Common myeloid progenitor, CD34-positive (primary cell): ENCODE measurements at regions not wholly inside any gene's neighbourhood (a gene's known extent, or its start where the extent isn't known, plus 50 kb on each side); places are given as distances from the start of the nearest gene placed in this dataset.

ENCODE experiments used
- CTCF ChIA-PET: fragments of 350-600 bp; sonication (Branson Sonifier 250); formaldehyde crosslinking; loops from one replicate; lab custom pipeline; 2021; ENCODE audit warnings: antibody characterized with exemption; lab: Charles Lee
- POLR2A ChIA-PET: fragments of 350-600 bp; sonication (Branson Sonifier 250); formaldehyde crosslinking; loops from one replicate; lab custom pipeline; 2021; ENCODE audit warnings: antibody characterized with exemption; lab: Charles Lee
- DNase-seq, 3 donors: peaks; one replicate each; pipeline versions ENCODE4 v3.0.0 to v3.0.0-alpha.2; 2013
- H3K27ac ChIP-seq, 2 experiments: 1 replicate in 1 of 2; 2 replicates in 1 of 2; pipeline ENCODE4 v1.7.0; 2013; ENCODE audit warnings: inconsistent platforms in 2 of 2, low read length in 2 of 2, mild to moderate bottlenecking in 2 of 2, low read depth in 1 of 2, moderate library complexity in 1 of 2; ENCODE audit not compliant: severe bottlenecking in 2 of 2, insufficient read depth in 1 of 2, poor library complexity in 1 of 2
- H3K27me3 ChIP-seq, 5 experiments: replicated peaks in 2 of 5; 1 replicate in 3 of 5; 2 replicates in 2 of 5; pipeline versions ENCODE4 v1.6.1 to v1.7.0; 2013; ENCODE audit warnings: low read length in 4 of 5, mild to moderate bottlenecking in 2 of 5, moderate library complexity in 2 of 5, inconsistent platforms in 1 of 5; ENCODE audit not compliant: insufficient read depth in 5 of 5, control insufficient read depth in 4 of 5
- H3K36me3 ChIP-seq, 4 experiments: 1 replicate in 2 of 4; 2 replicates in 2 of 4; pipeline versions ENCODE4 v1.6.1 to v1.7.0; 2013; ENCODE audit warnings: low read length in 3 of 4, control low read depth in 1 of 4, mild to moderate bottlenecking in 1 of 4; ENCODE audit not compliant: control insufficient read depth in 4 of 4, insufficient read depth in 4 of 4
- H3K4me1 ChIP-seq, 4 experiments: 1 replicate in 3 of 4; 2 replicates in 1 of 4; pipeline versions ENCODE4 v1.6.1 to v1.7.1; 2013; ENCODE audit warnings: low read length in 3 of 4, mild to moderate bottlenecking in 3 of 4, control low read depth in 1 of 4, inconsistent platforms in 1 of 4, moderate library complexity in 1 of 4; ENCODE audit not compliant: control insufficient read depth in 4 of 4, insufficient read depth in 4 of 4; ENCODE audit errors: control extremely low read depth in 1 of 4
- H3K4me3 ChIP-seq, 7 experiments: 1 replicate in 4 of 7; 2 replicates in 3 of 7; pipeline versions ENCODE4 v1.5.1 to v1.7.0; 2013; ENCODE audit warnings: mild to moderate bottlenecking in 7 of 7, low read length in 6 of 7, moderate library complexity in 6 of 7, inconsistent platforms in 2 of 7, low read depth in 2 of 7, control low read depth in 1 of 7; ENCODE audit not compliant: insufficient read depth in 4 of 7, control insufficient read depth in 1 of 7; ENCODE audit errors: extremely low read depth in 1 of 7
- H3K9me3 ChIP-seq, 5 experiments: 1 replicate in 4 of 5; 2 replicates in 1 of 5; pipeline versions ENCODE4 v1.6.1 to v1.7.1; 2013; ENCODE audit warnings: low read length in 4 of 5, mild to moderate bottlenecking in 2 of 5, inconsistent platforms in 1 of 5, low read depth in 1 of 5, moderate library complexity in 1 of 5; ENCODE audit not compliant: control insufficient read depth in 4 of 5, insufficient read depth in 2 of 5; ENCODE audit errors: control extremely low read depth in 1 of 5
- WGBS: methylation state at CpG from one replicate; pipeline ENCODE4 v1.1.5; 2013; ENCODE audit not compliant: insufficient coverage; 5-methylcytosine and 5-hydroxymethylcytosine counted together

DNA sequence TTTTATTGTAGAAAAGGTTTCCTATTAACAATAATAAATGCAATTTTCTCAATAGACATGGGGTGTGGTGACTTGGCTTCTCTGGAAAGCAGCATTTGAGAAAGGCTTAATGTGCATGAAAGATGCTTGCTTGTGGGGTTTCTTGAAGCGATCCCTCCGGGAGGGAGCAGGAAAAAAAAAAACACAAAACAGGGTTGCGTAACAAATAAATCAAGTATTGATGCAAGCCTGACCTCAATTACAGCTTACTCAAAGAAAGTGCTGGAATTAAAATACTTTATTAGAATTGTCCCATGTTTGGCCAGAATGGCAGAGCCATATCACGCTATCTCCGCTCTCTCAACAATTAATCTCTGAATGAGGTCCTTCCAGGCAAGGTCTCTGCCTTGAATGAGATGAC lies 1612.5 kb downstream of the REEP3 start:
- no peak overlapping the region for H3K4me3 ChIP-seq
- DNase-seq, result no peak
- no peaks in the 10 kb centered on the region for H3K27me3 ChIP-seq
- no peaks in the 10 kb centered on the region for H3K36me3 ChIP-seq
- ChIA-PET CTCF (no interaction called here), POLR2A (no interaction called here)
- 100% methylated on average over 5 of the region's 5 CpGs for WGBS
- H3K9me3 ChIP-seq, result no peaks in the 10 kb centered on the region
- no peaks in the 10 kb centered on the region for H3K4me1 ChIP-seq
- H3K27ac ChIP-seq, result no peak overlapping the region

DNA sequence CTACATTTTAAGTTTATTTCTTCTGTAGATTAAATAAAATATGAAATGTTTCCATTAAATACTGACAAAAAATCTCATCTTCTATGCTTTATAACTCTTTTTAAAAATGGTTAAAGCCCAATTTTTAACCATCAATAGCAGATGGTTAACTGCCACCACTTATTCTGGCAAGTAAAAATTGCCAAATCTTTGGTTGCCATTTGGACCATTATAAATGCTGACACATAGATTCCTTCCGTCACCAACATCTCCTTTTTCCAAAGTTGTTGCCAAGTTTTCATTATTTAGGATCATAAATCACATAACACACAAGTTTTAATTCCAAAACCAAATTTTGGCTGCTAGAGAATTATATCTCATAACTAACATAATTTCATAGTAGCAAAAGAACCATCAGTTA lies 1614.3 kb downstream of the REEP3 start:
- 100% methylated on average over 1 of the region's 1 CpG for WGBS
- POLR2A ChIA-PET, result no interaction called here
- no peak for DNase-seq
- Histone ChIP-seq H3K27me3 (no peaks in the 10 kb centered on the region), H3K4me3 (no peak overlapping the region), H3K4me1 (no peaks in the 10 kb centered on the region), H3K9me3 (no peaks in the 10 kb centered on the region), H3K27ac (no peak overlapping the region), H3K36me3 (no peaks in the 10 kb centered on the region)
- CTCF ChIA-PET, result no interaction called here

DNA sequence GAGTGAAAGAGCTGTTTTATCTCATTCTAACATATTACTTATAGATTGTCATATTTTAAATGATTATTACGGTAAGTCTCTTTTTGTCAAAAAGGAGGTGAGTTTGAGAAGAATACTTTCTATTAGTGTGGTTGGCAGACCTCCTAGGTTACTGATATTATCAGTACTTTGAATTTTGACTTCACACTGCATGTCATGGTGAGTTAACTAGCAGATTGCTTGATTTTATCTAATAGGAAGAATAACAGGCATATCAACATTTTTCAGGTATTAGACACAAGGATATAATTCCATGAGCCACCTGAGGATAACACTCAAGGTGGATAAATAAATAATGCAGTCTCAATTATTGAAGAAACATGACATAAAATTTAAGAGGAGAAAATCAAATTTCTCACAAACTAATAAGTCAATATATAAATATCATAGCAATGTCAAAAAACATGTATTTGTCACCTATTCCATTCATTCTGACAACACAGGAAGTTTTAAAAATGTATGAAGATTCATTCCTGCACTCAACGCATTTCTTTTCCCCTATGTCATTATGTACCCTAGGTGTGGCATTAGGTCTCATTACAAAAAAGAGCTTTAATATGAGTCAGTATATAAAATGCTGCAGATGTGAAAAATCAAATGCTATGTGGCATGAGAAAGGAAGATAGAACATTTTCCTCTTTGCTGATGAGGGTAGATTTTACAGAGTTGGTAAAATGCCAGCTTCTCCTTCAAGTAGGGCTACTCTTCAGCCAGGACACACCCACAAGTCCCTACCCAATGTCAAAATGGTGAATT lies 1621.6 kb downstream of the REEP3 start:
- Histone ChIP-seq H3K4me1 (no peaks in the 10 kb centered on the region), H3K9me3 (peaks cover 0 to 3% (median 0%) of the 10 kb centered on the region in 5 experiments), H3K27ac (no peak overlapping the region), H3K27me3 (no peaks in the 10 kb centered on the region), H3K4me3 (no peak overlapping the region), H3K36me3 (no peaks in the 10 kb centered on the region)
- no CpG with 5 or more reads among the region's 2 CpGs for WGBS
- ChIA-PET CTCF (no interaction called here), POLR2A (no interaction called here)
- DNase-seq, result no peak

DNA sequence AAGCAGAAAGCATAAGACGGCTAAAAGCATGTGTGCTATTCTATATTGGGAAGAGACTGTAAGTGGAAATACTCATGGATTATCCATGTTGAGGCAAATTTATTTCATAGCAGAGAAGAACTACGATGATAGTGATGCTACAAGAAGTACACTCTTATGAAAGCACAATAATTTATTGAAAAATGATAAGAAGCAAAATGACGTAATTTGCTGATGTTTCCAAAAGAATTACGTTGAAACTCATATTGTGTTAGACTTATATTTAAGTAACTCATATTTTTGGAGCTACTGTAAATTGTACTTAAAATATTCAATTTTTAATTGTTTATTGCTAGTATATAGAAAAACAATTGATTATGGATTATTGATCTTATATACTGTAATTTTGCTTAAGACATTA lies 1622.5 kb downstream of the REEP3 start:
- Histone ChIP-seq H3K4me3 (no peak overlapping the region), H3K36me3 (no peaks in the 10 kb centered on the region), H3K27me3 (no peaks in the 10 kb centered on the region), H3K9me3 (peaks cover 0 to 3% (median 0%) of the 10 kb centered on the region in 5 experiments), H3K27ac (no peak overlapping the region), H3K4me1 (no peaks in the 10 kb centered on the region)
- ChIA-PET POLR2A (no interaction called here), CTCF (no interaction called here)
- DNase-seq, result no peak
- 89% methylated on average over 1 of the region's 4 CpGs for WGBS

DNA sequence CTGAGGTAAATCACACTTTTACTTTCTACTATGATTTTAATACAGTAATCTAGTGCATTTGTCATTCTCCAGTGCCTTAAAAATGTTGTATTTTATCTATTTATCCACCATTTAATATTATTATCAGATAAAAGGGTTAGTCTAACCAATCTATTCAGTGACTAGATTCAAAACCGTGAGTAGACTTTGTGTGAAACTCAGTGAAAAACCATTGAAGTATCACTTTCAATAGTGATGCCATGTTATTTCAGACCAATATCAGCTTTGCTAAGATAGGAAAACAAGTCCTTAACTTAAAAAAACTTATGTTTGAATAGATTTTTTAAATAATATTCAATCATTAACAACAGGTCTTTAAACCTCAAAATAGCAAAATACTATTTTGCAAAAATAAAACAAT lies 1628.7 kb downstream of the REEP3 start:
- Histone ChIP-seq H3K4me3 (no peak overlapping the region), H3K27ac (no peak overlapping the region), H3K9me3 (no peaks in the 10 kb centered on the region), H3K27me3 (no peaks in the 10 kb centered on the region), H3K36me3 (no peaks in the 10 kb centered on the region), H3K4me1 (no peaks in the 10 kb centered on the region)
- CTCF ChIA-PET, result no interaction called here
- POLR2A ChIA-PET, result no interaction called here
- no CpG with 5 or more reads among the region's 1 CpG for WGBS
- DNase-seq, result no peak

DNA sequence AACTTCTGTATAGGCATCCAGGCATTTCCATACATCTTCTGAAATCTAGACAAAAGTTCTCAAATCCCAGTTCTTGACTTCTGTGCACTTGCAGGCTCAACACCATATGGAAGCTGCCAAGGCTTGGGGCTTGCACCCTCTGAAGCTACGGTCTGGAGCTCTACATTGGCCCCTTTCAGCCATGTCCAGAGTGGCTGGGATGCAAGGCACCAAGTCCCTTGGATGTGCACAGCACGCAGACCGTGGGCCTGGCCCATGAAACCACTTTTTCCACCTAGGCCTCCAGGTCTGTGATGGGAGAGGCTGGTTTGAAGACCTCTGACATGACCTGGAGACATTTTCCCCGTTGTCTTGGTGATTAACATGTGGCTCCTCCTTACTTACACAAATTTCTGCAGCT lies 1645.1 kb downstream of the REEP3 start:
- no peaks in the 10 kb centered on the region for H3K9me3 ChIP-seq
- no peak overlapping the region for H3K27ac ChIP-seq
- POLR2A ChIA-PET, result no interaction called here
- DNase-seq, result no peak
- no peaks in the 10 kb centered on the region for H3K4me1 ChIP-seq
- no peaks in the 10 kb centered on the region for H3K36me3 ChIP-seq
- WGBS, result 100% methylated on average over 4 of the region's 4 CpGs
- no peak overlapping the region for H3K4me3 ChIP-seq
- H3K27me3 ChIP-seq, result no peaks in the 10 kb centered on the region
- CTCF ChIA-PET, result no interaction called here

DNA sequence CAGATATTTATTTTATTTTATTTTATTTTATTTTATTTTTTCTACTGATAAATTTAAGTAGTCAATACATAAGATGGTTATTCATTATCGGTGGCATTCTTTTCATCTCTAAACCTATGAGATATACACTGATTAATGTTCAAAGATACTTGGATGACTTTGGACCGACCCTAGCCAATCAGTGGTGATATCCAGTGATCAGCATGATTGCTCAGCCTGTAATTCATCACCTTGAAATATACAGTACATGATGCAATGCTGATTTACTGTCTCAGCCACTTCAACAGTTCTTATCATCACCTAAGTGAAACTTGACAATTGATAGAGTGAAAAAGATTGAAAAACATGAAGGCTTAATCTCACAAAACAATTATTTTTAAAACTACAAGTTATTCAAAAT lies 1651.0 kb downstream of the REEP3 start:
- H3K27ac ChIP-seq, result no peak overlapping the region
- no peaks in the 10 kb centered on the region for H3K9me3 ChIP-seq
- no peak for DNase-seq
- WGBS, result no CpG with 5 or more reads among the region's 2 CpGs
- no peak overlapping the region for H3K4me3 ChIP-seq
- ChIA-PET CTCF (no interaction called here), POLR2A (no interaction called here)
- no peaks in the 10 kb centered on the region for H3K36me3 ChIP-seq
- no peaks in the 10 kb centered on the region for H3K27me3 ChIP-seq
- H3K4me1 ChIP-seq, result no peaks in the 10 kb centered on the region
